Ishikawa (cell line): ENCODE measurements at regions not wholly inside any gene's neighbourhood (a gene's known extent, or its start where the extent isn't known, plus 50 kb on each side); places are given as distances from the start of the nearest gene placed in this dataset.

Experiments used
- CEBPB ChIP-seq: IDR thresholded peaks from 2 replicates; pipeline ENCODE4 v1.6.1; 2012
- CREB1 ChIP-seq: IDR thresholded peaks from 2 replicates; pipeline ENCODE4 v1.6.1; 2012; ENCODE audit warnings: low read depth
- EGR1 ChIP-seq: IDR thresholded peaks from 2 replicates; pipeline ENCODE4 v1.6.1; 2012
- EP300 ChIP-seq: IDR thresholded peaks from 2 replicates; pipeline ENCODE4 v1.6.1; 2012; ENCODE audit warnings: borderline replicate concordance
- FOXM1 ChIP-seq: IDR thresholded peaks from 2 replicates; pipeline ENCODE4 v1.6.1; 2012; ENCODE audit warnings: low read depth, borderline replicate concordance
- NFIC ChIP-seq: IDR thresholded peaks from 2 replicates; pipeline ENCODE4 v1.6.1; 2012
- RAD21 ChIP-seq: IDR thresholded peaks from 2 replicates; pipeline ENCODE4 v1.6.1; 2012; ENCODE audit warnings: low read depth
- REST ChIP-seq: IDR thresholded peaks from 2 replicates; pipeline ENCODE4 v1.6.1; 2012; ENCODE audit warnings: low read depth, mild to moderate bottlenecking
- TAF1 ChIP-seq: IDR thresholded peaks from 2 replicates; pipeline ENCODE4 v1.6.1; 2012; ENCODE audit warnings: low read depth, mild to moderate bottlenecking
- TCF12 ChIP-seq: IDR thresholded peaks from 2 replicates; pipeline ENCODE4 v1.6.1; 2012; ENCODE audit warnings: low read depth
- TEAD4 ChIP-seq: IDR thresholded peaks from 2 replicates; pipeline ENCODE4 v1.6.1; 2012
- USF1 ChIP-seq: IDR thresholded peaks from 2 replicates; pipeline ENCODE4 v1.6.1; 2012
- YY1 ChIP-seq: IDR thresholded peaks from 2 replicates; pipeline ENCODE4 v1.6.1; 2012; ENCODE audit warnings: low read depth
- ZBTB7A ChIP-seq: IDR thresholded peaks from 2 replicates; pipeline ENCODE4 v1.6.1; 2012; ENCODE audit warnings: low read depth
- TF ChIP-seq, protein P1 (sequence below): IDR thresholded peaks from 2 replicates; pipeline ENCODE4 v1.6.1; 2012

DNA sequence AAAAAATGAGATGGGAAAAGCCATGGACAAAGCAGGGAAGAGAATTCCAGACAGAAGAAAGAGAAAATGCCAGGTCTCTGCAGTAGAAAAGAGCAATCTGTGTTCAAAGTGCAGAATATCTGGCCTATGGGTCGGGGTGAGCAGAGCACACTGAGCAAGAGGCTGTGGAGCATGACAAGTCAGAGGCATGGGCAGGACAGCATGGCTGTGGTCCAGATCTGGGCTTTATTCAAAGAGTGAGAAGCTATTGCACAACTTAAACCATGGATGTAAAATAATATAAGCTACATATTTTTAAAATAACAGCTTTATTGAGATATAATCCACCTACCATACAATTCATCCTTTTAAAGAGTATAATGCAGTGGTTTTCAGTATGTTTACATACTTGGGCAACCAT is 133.1 kb upstream of the SPDL1 start:
- TF ChIP-seq CEBPB = peak; percentile 61
- no peak for TF ChIP-seq USF1

DNA sequence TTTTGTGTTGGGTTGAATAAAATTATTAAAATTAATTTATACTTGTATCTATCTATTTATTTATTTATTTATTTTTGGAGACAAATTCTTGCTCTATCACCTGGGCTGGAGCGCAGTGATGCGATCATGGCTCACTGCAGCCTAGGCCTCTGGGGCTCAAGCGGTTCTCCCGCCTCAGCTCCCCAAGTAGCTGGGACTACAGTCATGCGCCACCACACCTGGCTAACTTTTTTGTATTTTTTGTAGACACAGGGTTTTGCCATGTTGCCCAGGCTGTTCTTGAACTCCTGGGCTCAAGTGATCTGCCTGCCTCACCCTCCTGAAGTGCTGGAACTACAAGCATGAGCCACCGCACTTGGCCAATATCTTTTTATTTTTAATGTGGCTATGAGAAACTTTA is 134.7 kb upstream of the SPDL1 start:
- no peak for TF ChIP-seq USF1
- no peak for TF ChIP-seq NFIC
- no peak for TF ChIP-seq TEAD4
- no peak for TF ChIP-seq EP300
- TF ChIP-seq RAD21 = no peak
- TF ChIP-seq REST = no peak
- no peak for TF ChIP-seq FOXM1

GRCh38 chr5:169445191-169445590 is 138.4 kb upstream of the SPDL1 start:
- TF ChIP-seq YY1 (no peak), TCF12 (no peak), CEBPB (no peak), NFIC (no peak), EGR1 (no peak), REST (no peak), RAD21 (no peak), TAF1 (no peak)
- TF ChIP-seq, protein P1, sequence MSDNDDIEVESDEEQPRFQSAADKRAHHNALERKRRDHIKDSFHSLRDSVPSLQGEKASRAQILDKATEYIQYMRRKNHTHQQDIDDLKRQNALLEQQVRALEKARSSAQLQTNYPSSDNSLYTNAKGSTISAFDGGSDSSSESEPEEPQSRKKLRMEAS = no peak

DNA sequence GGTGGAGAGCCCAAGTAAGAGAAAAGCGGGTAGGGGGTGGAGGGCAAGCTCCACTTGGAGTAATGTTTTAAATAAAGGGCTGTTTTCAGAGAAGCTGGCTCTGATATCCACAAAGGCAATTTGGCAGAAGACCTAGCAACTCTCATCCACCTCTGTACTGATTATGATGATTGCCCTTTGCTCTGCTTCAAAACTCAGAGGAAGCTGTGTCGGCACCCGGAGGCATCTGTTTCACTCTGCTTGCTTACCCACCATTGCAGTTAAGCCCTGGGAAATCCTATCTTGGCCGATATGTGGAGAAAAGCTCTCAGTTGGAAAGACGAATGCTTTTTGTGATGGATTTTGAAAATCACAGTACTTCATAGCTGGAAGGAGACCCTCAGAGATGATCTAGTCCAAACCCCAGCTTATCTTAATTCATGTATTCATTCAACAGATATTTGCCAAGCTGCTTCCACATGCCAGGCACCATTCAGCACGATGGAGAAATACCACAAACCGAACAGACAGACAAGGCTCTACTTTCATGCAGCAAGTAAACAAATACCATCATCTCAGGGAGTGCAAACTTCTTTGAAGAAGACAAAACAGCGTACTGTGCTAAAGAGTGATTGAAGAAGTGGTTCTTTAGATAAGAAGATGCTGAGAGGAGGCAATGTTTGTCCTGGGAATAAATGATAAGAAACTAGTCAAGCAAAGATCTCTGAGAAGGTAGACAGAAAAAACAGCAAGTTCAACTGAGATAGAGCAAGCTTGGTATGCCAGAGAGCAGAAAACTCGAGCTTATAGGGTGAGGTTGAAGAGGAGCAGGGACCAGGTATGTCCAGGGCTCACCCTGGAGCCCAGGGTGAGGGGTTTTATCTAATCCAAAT is 140.4 kb upstream of the SPDL1 start:
- TF ChIP-seq TAF1 = no peak
- no peak for TF ChIP-seq EGR1
- TF ChIP-seq, protein P1 = no peak
- no peak for TF ChIP-seq ZBTB7A
- TF ChIP-seq CREB1 = no peak
- no peak for TF ChIP-seq YY1
- no peak for TF ChIP-seq FOXM1
- no peak for TF ChIP-seq EP300
- TF ChIP-seq TEAD4 = no peak
- TF ChIP-seq CEBPB = no peak
- TF ChIP-seq NFIC = no peak
- TF ChIP-seq USF1 = no peak
- no peak for TF ChIP-seq RAD21
- TF ChIP-seq TCF12 = no peak

GRCh38 chr5:169442403-169442874 is 141.1 kb upstream of the SPDL1 start:
- TF ChIP-seq CEBPB = no peak
- TF ChIP-seq NFIC = no peak
- TF ChIP-seq TCF12 = no peak
- no peak for TF ChIP-seq TAF1
- no peak for TF ChIP-seq ZBTB7A
- no peak for TF ChIP-seq REST
- TF ChIP-seq, protein P1 = no peak
- no peak for TF ChIP-seq YY1
- TF ChIP-seq TEAD4 = no peak
- no peak for TF ChIP-seq RAD21
- TF ChIP-seq USF1 = no peak
- no peak for TF ChIP-seq CREB1
- TF ChIP-seq FOXM1 = no peak
- no peak for TF ChIP-seq EP300
- TF ChIP-seq EGR1 = no peak
